ENCODE measurements at regions not wholly inside any gene's neighbourhood (a gene's known extent, or its start where the extent isn't known, plus 50 kb on each side); places are given as distances from the start of the nearest gene placed in this dataset.

DNA sequence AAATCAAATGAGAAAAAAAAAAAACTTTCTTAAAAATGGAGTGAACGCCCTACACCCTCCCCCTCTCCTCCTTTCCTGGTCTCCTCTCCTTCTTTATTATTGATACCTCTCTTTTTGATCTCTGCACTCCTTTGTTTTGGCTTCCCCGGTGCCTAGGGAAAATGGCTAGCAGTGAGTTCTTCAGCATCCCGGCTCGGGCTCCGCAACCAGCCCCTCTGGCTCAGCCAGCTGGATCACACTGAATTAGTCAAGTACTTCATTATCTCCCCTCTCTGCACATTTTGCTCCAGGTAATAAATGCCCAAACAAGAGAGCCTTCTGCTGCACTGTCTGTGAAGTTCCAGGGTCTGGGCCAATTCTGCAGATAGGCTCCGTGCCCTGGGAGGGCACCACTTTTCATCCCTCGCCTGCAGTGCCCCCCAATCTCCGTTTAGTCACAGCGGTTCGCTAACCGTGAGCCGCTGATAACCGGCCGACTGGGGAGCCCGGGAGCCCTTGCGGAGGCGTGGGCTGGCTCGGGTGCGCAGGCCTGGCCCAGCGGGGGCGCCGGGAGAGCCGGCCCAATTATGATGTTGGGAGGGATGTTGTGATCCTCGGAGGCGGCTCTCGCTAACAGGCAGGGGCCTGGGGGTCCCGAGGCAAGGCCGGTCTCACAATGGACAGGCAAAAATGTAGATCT, 301.9 kb downstream of the TFAP2A start:
- TF ChIP-seq, protein P1, sequence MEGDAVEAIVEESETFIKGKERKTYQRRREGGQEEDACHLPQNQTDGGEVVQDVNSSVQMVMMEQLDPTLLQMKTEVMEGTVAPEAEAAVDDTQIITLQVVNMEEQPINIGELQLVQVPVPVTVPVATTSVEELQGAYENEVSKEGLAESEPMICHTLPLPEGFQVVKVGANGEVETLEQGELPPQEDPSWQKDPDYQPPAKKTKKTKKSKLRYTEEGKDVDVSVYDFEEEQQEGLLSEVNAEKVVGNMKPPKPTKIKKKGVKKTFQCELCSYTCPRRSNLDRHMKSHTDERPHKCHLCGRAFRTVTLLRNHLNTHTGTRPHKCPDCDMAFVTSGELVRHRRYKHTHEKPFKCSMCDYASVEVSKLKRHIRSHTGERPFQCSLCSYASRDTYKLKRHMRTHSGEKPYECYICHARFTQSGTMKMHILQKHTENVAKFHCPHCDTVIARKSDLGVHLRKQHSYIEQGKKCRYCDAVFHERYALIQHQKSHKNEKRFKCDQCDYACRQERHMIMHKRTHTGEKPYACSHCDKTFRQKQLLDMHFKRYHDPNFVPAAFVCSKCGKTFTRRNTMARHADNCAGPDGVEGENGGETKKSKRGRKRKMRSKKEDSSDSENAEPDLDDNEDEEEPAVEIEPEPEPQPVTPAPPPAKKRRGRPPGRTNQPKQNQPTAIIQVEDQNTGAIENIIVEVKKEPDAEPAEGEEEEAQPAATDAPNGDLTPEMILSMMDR (IDR thresholded peaks at IDR 0.05), result no peak
- no peak for TF ChIP-seq POLR2AphosphoS5 (IDR thresholded peaks at IDR 0.05; ENCODE audit: low read depth, low read length)

All from Panc1 (cell line).